Medulla oblongata (tissue), 1 donor: ENCODE measurements at regions not wholly inside any gene's neighbourhood (a gene's known extent, or its start where the extent isn't known, plus 50 kb on each side); places are given as distances from the start of the nearest gene placed in this dataset.

ENCODE experiments used
- DNase-seq: peaks from one replicate; pipeline ENCODE4 v3.0.0-alpha.2; 2015; ENCODE audit errors: extremely low spot score

DNA sequence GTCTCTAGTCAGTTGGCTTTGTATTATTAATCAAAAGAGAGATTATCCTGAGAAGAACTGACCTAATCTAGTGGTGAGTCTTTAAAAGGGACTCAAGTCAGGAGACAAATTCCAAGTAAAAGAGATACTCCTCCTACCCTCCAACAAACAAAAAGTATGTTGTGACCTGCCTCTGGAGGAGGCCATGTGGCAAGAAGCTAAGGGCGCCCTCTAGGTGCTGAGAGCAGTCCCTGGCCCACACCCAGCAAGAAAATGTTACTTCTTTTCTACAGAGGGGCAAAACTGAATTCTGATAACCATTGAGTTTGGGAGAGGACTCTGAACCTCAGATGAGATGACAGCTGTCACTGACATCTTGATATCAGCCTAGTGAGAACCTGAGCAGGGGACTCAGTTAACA is 953.6 kb upstream of the AGA start:
- no peak for DNase-seq

DNA sequence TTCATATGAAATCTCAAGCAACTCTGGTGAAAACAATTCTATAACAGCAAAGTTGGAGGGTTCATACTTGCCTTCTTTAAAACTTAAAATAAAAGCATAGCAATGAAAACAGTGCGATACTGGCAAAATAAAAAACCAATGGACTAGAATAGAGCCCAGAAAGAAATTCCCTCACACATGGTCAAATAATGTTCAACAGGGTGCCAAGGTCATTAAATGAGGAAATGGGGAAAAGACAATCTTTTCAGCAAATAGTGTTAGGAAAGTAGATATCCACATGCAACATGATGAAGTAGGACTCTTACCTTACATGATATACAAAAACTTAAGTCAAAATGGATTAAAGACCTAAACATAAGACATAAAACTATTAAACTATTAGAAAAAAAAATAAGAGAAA is 970.2 kb upstream of the AGA start:
- no peak for DNase-seq

DNA sequence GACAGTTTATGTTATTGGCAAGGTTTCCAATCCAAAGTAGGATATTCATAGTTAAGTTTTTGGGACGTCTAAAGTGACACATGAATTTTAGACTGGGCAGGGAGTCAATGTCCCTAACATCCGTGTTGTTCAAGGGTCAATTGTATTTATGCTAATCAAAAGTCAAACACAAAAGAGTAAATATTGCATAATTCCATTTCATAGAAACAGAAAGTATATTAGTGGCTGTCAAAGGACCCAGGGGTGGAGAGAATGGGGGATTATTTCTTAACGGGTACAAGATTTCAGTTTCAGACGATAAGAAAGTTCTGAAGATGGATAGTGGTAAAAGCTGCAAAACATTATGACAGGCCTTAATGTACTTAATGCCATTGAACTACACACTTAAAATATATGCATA is 971.8 kb upstream of the AGA start:
- no peak for DNase-seq

DNA sequence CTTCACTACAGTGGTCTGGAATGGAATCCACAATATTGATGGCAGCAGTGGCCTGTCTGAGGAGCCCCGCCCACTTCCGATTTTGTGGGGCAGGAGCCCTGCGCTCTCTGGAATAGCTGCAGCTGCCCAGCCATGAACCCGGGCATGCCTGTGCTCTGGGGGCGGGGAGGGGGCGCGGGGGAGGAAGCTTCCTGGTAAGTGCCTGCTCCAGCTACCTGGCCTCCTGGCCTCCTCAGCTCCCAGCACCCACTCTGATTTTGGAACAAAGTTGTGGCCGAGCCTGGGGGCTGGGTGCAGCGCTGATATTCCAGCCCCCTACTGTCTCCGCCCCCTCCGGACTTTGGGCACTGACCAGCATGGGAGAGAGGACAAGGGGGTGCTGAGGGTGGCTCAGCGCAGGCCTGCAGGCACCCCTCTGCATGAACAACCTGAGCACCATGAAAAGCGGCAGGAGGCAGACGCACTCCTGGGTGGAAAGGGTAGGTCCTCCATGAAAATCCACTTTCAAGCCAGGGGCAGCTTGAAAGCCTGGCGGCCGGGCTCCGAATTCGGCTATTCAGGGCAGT is 972.7 kb upstream of the AGA start:
- DNase-seq, result no peak

DNA sequence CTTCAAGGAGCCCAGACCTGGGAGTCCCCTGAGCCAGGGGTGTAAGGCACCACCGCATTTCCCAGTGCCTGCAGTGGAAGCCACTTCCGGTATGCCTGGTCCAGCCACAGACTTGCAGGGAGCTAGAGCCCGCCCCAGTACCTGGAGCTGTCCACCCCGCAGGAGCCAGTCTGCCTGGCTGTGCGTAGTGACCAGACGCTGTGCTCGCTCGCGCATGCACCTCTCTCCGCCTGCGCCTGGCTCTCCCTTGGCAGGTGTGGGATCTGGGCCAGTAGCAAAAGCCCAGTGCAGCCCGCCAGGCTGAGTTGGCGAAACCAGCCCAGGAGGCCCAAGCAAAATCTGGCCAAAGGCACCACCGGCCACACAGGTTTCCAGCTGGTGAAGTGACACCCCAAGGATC is 973.7 kb upstream of the AGA start:
- DNase-seq, result no peak

DNA sequence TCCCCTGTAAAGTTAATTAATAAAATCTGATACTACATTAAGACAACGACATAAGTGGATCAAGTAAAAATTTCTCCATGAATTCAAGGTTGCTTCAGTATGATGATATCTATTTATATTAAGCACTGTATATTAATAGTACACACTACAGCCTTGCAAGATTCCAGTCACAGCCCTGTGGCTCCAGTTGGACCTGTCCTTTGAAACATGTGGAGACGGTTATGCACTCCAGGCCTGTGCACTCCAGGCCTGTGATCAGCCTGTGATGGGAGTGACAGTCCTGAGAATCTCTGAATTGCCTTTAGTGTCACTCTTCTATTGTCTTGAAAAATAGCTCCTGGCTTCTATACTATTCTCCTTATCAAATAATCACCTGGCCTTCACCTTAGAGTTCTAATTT is 981.1 kb upstream of the AGA start:
- DNase-seq, result no peak

DNA sequence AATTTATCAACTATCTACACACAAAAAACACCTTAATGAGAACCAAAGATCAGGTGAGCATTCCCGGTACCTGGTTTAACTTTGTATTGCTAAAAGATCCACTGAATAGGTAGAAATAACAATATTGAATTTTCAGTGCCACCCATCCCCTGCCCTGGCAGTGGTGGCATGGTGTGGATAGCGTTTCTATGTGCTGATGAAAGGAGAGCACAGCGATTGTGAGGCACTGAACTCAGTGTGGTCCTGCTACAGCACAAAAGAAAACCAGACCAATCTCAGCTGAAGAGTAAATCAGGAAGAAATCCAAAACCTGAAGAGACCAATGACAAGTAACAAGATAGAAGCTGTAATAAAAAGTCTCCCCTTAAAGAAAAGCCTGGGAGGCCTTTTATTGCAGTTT is 984.6 kb upstream of the AGA start:
- no peak for DNase-seq

DNA sequence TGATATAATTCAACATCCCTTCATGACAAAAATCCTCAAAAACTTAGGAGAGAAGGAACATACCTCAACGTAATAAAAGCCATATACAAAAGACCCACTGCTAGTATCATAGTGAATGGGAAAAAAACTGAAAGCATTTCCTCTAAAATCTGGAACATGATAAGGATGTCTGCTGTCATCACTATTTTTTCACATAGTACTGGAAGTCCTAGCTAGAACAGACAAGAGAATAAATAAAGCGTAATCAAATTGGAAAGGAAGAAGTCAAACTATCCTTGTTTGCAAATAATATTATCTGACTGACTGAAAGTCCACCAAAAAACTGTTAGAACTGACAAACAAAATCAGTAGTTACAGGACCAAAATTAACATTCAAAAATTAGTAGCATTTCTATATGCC is 985.4 kb upstream of the AGA start:
- DNase-seq, result no peak

DNA sequence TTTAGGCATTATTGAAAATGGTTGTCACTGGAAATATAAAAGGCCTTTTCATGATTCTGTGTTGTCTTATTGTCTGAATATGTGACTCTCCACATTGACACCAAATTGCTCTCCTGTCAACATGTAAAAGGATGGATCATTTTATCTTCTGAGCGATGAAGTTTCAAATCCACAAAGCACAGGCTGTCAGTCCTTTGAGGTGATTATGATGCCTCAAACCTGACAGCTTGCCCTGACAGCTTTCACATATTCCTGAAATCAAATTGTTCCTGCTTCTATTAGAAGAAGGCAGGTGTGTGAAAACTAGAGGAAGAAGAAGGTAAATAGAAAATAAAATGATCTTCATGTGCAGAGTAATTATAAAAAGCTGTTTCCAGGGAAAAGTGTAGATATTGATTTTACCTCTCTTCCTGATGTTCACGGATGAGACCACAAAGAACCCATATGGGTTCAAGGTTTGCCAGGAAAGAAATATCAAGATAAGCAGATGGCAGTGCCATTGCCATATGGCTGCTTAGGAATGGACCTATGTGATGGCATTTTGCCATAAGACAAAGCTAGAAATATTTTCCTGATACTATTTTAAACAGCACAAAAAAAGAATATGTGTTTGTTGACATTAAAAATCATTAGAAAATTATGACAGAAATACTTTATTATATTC is 1006.3 kb upstream of the AGA start:
- DNase-seq, result no peak

DNA sequence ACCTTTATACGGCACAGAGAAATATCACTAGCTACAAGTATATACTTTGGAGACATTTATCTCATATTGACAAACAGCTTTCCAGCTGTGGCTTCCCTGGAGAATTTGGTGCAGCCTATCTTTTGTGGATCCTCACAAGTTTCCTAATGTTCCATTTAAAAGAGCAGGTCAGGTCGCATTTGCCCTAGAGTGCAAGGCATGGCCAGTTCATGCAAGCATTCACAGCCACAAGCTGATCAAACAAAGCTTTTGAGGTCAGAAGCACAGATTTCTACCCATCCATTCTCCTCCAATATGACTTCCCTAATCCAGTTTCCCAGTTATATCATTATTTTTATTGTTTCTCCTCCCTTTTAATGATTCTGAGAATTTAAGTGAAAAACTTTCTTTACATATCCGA is 1008.4 kb upstream of the AGA start:
- DNase-seq, result no peak

DNA sequence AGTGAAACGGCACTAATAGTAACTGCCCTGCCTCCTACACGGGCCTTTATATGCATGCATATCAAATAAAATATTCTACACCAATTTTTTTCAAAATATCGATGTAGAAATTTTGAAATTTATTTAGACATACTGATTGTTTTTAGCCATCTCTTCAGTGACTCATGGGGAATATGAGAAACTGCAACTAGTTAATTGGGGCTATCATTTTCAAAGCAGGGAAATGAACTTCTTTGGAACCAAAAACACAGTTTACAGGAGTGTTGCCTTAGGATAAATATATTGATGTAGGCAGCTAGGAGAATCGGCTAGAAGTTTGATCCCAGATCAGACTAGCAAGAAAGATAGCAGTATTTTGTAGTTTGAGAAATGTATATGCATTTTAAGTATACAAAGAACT is 1010.8 kb upstream of the AGA start:
- DNase-seq, result no peak

DNA sequence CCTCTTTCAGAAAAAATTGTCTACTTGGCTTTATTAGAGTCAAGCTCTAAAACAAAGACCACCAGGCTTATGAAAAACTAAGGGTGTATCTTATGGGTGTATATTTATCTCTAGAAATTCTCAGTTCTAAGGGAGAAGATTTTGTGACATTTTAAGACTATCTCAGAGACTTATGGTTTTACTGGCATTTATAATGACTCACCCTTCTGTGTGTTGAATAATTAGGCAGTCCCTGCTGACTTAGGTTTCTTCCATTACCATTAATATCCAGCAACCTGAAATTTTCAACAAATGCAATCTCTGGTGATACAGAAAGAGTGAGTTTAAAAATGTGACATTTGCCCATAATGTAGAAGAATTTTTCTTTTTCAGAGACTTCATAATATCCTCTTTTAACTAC is 1015.0 kb upstream of the AGA start:
- DNase-seq, result no peak

DNA sequence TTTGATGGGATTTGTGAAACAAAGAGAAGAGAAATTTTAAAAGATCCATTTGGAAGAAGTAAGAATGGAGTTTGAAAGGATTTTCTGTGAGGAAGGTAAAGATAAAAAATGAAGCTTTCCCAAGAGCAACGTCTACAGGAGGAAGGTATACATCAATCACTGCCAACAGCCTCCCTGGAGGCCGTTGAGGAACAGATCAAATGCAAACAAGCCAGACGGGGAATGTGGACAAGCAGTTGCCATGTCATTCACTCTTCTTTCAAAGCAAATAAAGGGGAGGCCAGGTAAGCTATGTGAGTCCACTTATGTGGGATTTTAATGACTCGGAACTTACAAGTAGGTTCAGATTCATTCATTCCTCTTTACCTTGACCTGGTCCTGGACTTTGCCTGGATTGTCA is 1020.5 kb upstream of the AGA start:
- DNase-seq, result no peak

DNA sequence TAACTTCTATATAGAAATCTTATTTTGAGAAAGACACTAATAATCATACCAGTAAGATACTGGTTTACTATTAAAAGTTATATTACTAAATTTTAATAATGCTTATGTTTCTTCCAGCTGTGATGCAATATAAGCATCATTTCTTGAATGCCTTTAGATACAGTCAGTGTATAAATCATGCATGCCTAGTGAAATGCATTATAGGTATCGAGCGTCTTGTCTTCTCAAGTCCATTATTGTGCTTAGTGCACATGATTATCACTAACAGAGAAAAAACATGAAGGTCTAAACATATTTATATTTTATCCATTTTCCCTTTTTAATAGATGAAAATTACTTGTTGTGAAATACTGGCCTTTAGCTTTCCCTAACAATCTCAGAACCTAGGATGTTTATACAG is 1021.5 kb upstream of the AGA start:
- no peak for DNase-seq

DNA sequence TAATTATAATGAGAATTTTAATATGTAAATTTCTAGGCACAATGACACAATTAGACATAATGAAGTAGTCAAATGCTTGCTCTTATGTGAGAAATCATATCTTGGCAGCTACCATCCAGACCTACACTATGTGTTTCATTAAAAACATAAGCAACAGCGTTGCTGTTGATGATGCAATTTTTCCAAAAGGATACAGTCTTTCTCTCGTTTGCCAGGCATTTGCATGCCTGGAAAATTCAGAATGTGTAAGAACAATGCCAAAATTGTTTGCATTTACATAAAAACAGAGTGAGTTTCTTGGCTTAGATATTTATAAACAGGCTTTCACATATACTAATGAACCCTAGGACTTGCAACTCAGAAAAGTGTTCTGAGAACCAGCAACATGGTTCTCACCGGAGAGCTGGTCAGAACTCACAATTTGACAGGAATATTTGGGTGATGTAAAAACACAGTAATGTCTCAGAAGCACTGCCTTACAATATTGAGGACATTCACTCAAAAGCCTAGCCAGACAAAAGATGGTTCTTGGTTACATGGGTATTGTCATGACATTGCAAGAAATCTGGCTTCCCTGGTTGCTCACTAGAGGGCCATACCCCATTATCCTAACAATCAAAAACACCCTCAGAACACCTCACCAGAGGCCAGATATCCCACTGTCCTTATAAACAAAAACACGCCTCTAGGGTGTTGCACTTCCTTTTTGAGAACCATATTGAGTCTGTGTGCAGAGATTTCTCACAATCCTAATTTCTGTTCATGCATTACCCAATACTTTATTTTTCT is 1029.0 kb upstream of the AGA start:
- DNase-seq, result no peak

DNA sequence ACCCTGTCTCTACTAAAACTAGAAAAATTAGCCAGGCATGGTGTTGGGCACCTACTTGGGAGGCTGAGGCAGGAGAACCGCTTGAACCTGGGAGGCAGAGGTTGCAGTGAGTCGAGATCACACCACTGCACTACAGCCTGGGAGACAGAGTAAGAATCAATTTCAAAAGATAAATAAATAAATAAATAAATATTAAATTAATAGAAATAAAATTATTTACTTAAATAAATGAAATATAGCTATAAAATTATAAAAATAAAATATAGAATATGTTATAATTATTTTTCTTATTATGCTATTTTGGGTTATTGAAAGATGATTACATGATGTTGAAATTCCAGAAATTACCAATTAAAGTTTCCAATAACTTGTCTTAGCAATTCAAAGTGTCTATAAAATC is 1029.8 kb upstream of the AGA start:
- DNase-seq, result no peak

DNA sequence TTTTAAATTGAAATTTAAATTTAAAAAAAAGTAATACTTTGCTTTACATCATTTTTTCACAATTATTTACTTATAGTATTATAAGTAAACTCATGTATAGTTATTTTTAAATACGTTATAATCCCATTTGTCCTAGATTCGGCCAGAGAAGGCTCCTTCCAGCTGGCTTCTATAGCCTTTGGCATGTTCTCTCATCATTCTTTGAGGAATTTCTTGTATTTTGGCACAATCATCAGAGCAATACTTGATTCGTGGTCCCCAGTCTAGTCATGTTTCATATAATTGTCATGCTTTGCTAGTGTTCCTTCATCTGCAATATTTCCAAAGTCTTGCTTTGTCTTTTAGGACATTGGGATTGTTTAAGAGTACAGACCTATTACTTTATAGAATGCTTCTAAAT is 1037.9 kb upstream of the AGA start:
- DNase-seq, result no peak

DNA sequence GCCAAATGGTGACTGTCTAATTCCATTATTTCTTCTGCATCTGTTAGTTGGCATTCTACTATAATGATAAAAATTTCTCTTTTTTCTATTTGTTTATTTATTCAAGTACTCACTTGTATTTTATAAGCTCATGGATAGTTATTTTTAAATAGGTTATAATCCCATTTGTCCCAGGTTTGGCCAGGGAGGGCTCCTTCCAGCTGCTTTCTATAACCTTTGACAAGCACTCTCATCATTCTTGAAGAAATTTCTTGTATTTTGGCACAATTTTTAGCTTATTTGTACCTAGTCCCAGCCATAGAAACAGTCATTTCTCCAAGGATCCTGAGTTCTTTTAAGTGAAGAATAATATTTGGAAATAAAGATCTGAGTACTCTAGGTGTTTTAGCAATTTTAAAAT is 1038.6 kb upstream of the AGA start:
- DNase-seq, result no peak

DNA sequence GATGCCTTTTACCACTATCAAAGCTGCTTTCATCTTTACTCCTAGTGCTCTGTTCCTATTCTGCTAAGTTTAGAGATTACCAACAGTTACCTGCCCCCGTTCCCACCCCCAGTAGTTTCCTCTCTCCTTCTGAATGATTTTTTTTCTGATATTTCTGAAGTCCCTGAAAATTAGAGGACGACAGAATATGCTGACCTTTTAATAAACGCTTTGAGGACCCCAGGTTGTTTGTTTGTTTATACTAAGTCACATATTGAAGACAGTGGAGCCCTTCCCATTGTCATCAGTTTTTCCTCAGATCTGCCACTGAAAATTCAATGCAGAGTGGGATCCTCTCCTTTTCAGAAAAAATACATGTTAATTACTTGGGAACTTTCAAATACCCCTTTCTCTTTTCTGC is 1039.3 kb upstream of the AGA start:
- no peak for DNase-seq

DNA sequence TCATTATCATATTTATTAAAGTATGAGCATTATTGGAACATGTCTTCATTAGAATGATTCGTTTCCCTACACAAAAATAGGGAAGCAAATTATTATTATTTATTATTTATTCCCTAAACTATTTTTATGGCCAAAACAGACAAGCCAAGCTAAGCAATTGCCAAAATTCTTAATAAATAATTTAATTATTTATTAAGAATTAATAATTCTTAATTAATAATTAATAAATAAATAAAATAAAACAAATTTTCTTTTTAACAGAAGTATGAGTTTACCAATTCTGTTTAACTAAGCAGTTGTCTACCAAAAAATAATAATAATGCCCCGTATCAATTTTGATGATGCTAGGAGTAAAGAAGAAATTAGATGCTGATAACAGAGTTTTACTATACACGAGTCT is 1080.8 kb upstream of the AGA start:
- DNase-seq, result no peak

DNA sequence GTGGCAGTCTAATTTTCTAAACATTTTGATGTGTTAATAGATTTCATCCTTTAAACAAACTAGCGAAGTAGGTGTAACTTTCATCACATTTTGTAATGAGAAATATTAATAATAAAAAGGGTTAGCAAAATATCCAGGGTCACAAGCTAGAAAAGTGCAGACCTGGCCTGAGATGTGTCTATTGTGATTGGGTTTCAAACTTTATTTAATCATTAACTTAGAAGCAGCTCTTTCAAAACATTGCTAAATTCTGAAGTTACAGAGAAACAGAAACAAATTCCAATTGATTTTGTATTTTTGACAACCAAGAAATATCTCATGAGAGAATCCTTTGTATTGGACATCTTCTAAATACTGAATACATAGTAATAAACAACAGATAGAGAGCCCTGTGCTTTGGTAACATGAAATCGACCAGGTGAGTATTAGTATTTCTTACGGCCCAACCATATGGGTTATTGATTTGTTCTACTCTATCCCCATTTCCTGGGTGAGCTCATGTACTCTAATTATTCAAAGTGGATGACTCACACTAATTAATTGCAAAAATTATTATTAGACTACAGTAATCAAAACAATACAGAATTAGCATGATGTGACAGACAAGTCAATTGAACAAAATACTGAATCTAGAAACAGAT is 1093.8 kb upstream of the AGA start:
- no peak for DNase-seq

DNA sequence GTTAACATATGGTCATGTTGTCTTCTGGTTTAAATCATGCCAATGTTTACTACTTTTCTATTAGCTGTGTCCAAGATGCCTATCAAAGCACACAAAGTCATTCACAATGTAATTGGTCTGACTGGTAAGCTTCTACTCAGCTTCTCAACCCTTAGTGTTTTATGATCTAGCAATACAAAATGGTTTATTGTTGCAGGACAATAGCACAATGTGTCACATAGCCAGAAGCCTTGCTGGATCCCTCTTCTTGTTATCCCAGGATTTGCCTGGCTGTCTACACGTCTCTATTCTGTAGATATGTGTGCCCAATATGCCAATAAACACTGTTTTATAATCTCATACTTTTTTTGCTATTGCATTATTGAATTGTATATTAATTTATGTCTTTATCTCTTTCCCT is 1111.0 kb upstream of the AGA start:
- DNase-seq, result peak; percentile 47

DNA sequence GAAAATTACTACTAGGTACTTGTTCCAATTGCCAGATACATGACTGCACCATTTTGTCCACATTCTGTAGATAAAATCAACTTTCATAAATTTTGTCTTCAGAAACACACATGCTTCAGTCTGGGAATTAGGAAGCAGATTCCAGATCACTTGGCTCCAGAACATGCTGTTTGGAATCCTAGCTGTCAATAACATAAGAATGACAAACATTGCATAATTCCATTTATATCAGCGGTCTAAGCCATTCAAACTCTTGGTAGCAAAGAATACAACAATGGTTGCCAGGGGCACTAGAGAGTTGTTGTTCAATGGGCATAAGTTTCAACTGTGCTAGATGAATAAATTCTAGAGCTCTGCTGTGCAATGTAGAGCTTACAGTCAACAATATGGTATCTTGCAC is 1112.1 kb upstream of the AGA start:
- DNase-seq, result no peak
